PC-3 (cell line): ENCODE measurements at regions not wholly inside any gene's neighbourhood (a gene's known extent, or its start where the extent isn't known, plus 50 kb on each side); places are given as distances from the start of the nearest gene placed in this dataset.

Source experiments
- ATAC-seq: fragments of 200-7000 bp; cut with Tn5 transposase; 2 replicates; pipeline ENCODE4 v1.9.1; 2020; ENCODE audit warnings: mild to moderate bottlenecking, moderate library complexity
- BruUV-seq: library from RNA; stranded (reverse); fragments of 400-500 nt; replicated peaks from 2 replicates; lab custom pipeline; 2021; lab: Mats Ljungman, UMichigan
- CTCF ChIA-PET: fragments of 300-600 bp; sonication (Branson Sonifier 250); formaldehyde crosslinking; loops from one replicate; lab custom pipeline; 2022; ENCODE audit warnings: antibody characterized with exemption; lab: Charles Lee
- POLR2A ChIA-PET: fragments of 300-600 bp; sonication (Branson Sonifier 250); formaldehyde crosslinking; loops from one replicate; lab custom pipeline; 2022; ENCODE audit warnings: antibody characterized with exemption; ENCODE audit not compliant: unreplicated experiment; lab: Charles Lee
- DNase-seq: peaks from one replicate; pipeline ENCODE4 v3.0.0-alpha.2; 2015
- H2AFZ ChIP-seq: fragments of 300-600 bp; sonication (generic); 2 replicates; pipeline ENCODE4 v1.6.0; 2016; ENCODE audit warnings: antibody characterized with exemption, low read length
- H3F3A ChIP-seq: fragments of 300-600 bp; sonication (generic); one replicate; pipeline ENCODE4 v1.6.0; 2017; ENCODE audit warnings: antibody characterized with exemption, low read length, control low read depth, mild to moderate bottlenecking; ENCODE audit not compliant: unreplicated experiment
- H3K27ac ChIP-seq: fragments of 300-600 bp; sonication (generic); 2 replicates; pipeline ENCODE4 v1.5.1; 2016; ENCODE audit warnings: mild to moderate bottlenecking, low read length
- H3K27me3 ChIP-seq: fragments of 300-600 bp; sonication (generic); 2 replicates; pipeline ENCODE4 v1.6.1; 2016; ENCODE audit warnings: low read length, mixed read lengths
- H3K36me3 ChIP-seq: fragments of 300-600 bp; sonication (generic); 2 replicates; pipeline ENCODE4 v1.6.1; 2016; ENCODE audit warnings: low read depth, mixed run types, low read length, mixed read lengths
- H3K4me1 ChIP-seq: fragments of 300-600 bp; sonication (generic); 2 replicates; pipeline ENCODE4 v1.5.1; 2016; ENCODE audit warnings: low read length; ENCODE audit not compliant: insufficient read depth
- H3K4me2 ChIP-seq: fragments of 300-600 bp; sonication (generic); 2 replicates; pipeline ENCODE4 v1.6.0; 2016; ENCODE audit warnings: low read length
- H3K4me3 ChIP-seq: fragments of 300-600 bp; sonication (generic); 2 replicates; pipeline ENCODE4 v1.5.1; 2016; ENCODE audit warnings: mild to moderate bottlenecking, low read length, mixed read lengths
- H3K79me2 ChIP-seq: fragments of 300-600 bp; sonication (generic); 2 replicates; pipeline ENCODE4 v1.6.1; 2017; ENCODE audit warnings: low read length, mixed read lengths
- H3K9ac ChIP-seq: fragments of 300-600 bp; sonication (generic); 2 replicates; pipeline ENCODE4 v1.6.0; 2016; ENCODE audit warnings: mild to moderate bottlenecking, low read length
- H3K9me2 ChIP-seq: fragments of 300-600 bp; sonication (generic); replicated peaks from 2 replicates; pipeline ENCODE4 v1.6.1; 2016; ENCODE audit warnings: mixed run types, low read length, mixed read lengths
- H3K9me3 ChIP-seq: fragments of 300-600 bp; sonication (generic); 2 replicates; pipeline ENCODE4 v1.6.1; 2016; ENCODE audit warnings: low read length, mixed read lengths
- H4K20me1 ChIP-seq: fragments of 300-600 bp; sonication (generic); 2 replicates; pipeline ENCODE4 v1.6.1; 2016; ENCODE audit warnings: low read length, mixed read lengths
- EZH2 ChIP-seq: fragments of 300-600 bp; sonication (generic); IDR thresholded peaks from one replicate; pipeline ENCODE4 v1.6.1; 2017; ENCODE audit warnings: antibody characterized with exemption, mild to moderate bottlenecking, low read length; ENCODE audit not compliant: unreplicated experiment
- EZH2phosphoT487 ChIP-seq: fragments of 300-600 bp; sonication (generic); IDR thresholded peaks from 2 replicates; pipeline ENCODE4 v1.6.1; 2018; ENCODE audit warnings: mild to moderate bottlenecking, antibody characterized with exemption, low read length, borderline replicate concordance
- intact Hi-C: fragments of 100-400 bp; cut with micrococcal nuclease; formaldehyde crosslinking; loops from 2 replicates; pipeline ENCODE4 v1.9.0; 2023
- TF ChIP-seq, protein P1 (sequence below): fragments of 300-600 bp; sonication (generic); conservative IDR thresholded peaks from 2 replicates; pipeline ENCODE4 v1.5.1; 2017; ENCODE audit warnings: antibody characterized with exemption, low read depth, mild to moderate bottlenecking, low read length

GRCh38 chr7:46195934-46196333, 274.9 kb upstream of the IGFBP3 start:
- Histone ChIP-seq H3K27ac (no peak overlapping the region), H3K4me2 (no peak overlapping the region), H3K9me3 (no peaks in the 10 kb centered on the region), H3K4me3 (no peak overlapping the region), H3K9me2 (no peaks in the 10 kb centered on the region), H3K27me3 (no peaks in the 10 kb centered on the region), H3K79me2 (no peaks in the 10 kb centered on the region), H3K36me3 (no peaks in the 10 kb centered on the region), H3K4me1 (no peaks in the 10 kb centered on the region), H4K20me1 (no peaks in the 10 kb centered on the region), H3F3A (no peaks in the 10 kb centered on the region), H2AFZ (no peak overlapping the region), H3K9ac (no peak overlapping the region)
- BruUV-seq: no TSS peak
- CTCF ChIA-PET: no interaction called here
- POLR2A ChIA-PET: no interaction called here
- intact Hi-C loops: no loop called here
- DNase-seq (no peak), ATAC-seq (no peak)
- TF ChIP-seq, protein P1, sequence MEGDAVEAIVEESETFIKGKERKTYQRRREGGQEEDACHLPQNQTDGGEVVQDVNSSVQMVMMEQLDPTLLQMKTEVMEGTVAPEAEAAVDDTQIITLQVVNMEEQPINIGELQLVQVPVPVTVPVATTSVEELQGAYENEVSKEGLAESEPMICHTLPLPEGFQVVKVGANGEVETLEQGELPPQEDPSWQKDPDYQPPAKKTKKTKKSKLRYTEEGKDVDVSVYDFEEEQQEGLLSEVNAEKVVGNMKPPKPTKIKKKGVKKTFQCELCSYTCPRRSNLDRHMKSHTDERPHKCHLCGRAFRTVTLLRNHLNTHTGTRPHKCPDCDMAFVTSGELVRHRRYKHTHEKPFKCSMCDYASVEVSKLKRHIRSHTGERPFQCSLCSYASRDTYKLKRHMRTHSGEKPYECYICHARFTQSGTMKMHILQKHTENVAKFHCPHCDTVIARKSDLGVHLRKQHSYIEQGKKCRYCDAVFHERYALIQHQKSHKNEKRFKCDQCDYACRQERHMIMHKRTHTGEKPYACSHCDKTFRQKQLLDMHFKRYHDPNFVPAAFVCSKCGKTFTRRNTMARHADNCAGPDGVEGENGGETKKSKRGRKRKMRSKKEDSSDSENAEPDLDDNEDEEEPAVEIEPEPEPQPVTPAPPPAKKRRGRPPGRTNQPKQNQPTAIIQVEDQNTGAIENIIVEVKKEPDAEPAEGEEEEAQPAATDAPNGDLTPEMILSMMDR: no peak
- TF ChIP-seq EZH2phosphoT487 (no peak), EZH2 (no peak)

DNA sequence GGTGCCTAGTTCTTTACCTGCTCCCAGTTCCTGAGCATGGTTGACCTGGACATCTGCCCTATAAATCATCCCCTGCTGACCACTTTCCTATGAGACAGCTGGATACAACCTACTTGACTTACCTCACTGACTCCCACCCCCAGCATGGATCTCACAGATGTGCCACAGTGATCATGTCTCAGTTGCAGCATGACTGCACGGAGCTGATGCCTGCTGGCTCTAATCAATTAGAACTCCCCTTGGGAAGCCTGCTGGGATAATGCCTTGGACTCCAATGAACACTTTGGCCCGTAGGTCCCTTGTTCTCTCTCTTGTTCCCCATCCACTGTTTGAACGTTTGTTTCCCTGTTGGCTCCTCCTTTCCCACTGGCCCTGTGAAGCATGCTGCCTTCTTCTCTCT, 271.2 kb upstream of the IGFBP3 start:
- Histone ChIP-seq H3K27ac (no peak overlapping the region), H3K36me3 (no peaks in the 10 kb centered on the region)

GRCh38 chr7:46191776-46192175, 270.7 kb upstream of the IGFBP3 start:
- DNase-seq: peak; percentile 23
- no peak for TF ChIP-seq EZH2
- TF ChIP-seq, protein P1: no peak
- no peak for TF ChIP-seq EZH2phosphoT487

More for the DNA sequence above, 271.2 kb upstream of the IGFBP3 start:
- no peak overlapping the region for H3K4me2 ChIP-seq
- no peak overlapping the region for H3K4me3 ChIP-seq
- ATAC-seq (no peak), DNase-seq (no peak)
- H3K9ac ChIP-seq: no peak overlapping the region
- no peaks in the 10 kb centered on the region for H4K20me1 ChIP-seq
- no peaks in the 10 kb centered on the region for H3K79me2 ChIP-seq
- BruUV-seq: no TSS peak
- H3K9me2 ChIP-seq: no peaks in the 10 kb centered on the region
- no peaks in the 10 kb centered on the region for H3K9me3 ChIP-seq
- intact Hi-C loops: no loop called here
- TF ChIP-seq EZH2phosphoT487: no peak
- ChIA-PET POLR2A (no interaction called here), CTCF (no interaction called here)
- H3K4me1 ChIP-seq: no peaks in the 10 kb centered on the region
- no peaks in the 10 kb centered on the region for H3F3A ChIP-seq
- no peaks in the 10 kb centered on the region for H3K27me3 ChIP-seq
- no peak overlapping the region for H2AFZ ChIP-seq

More at GRCh38 chr7:46191776-46192175, 270.7 kb upstream of the IGFBP3 start:
- no TSS peak for BruUV-seq
- POLR2A ChIA-PET: no interaction called here
- Histone ChIP-seq H3K4me2 (no peak overlapping the region), H2AFZ (no peak overlapping the region), H3K9me3 (no peaks in the 10 kb centered on the region), H3F3A (no peaks in the 10 kb centered on the region), H3K4me3 (no peak overlapping the region), H3K79me2 (no peaks in the 10 kb centered on the region), H3K27ac (no peak overlapping the region), H4K20me1 (no peaks in the 10 kb centered on the region), H3K36me3 (no peaks in the 10 kb centered on the region), H3K4me1 (no peaks in the 10 kb centered on the region), H3K27me3 (no peaks in the 10 kb centered on the region), H3K9ac (no peak overlapping the region), H3K9me2 (no peaks in the 10 kb centered on the region)
- intact Hi-C loops: no loop called here
- CTCF ChIA-PET: no interaction called here
- no peak for ATAC-seq
